HG03565 (cell line): ENCODE measurements at regions not wholly inside any gene's neighbourhood (a gene's known extent, or its start where the extent isn't known, plus 50 kb on each side); places are given as distances from the start of the nearest gene placed in this dataset.
"Not testable (repeated sequence)": the region's sequence is repeated elsewhere in the genome, so short reads cannot be mapped to it uniquely, and the experiment has no call there.

Experiments used
- ATAC-seq: cut with Tn5 transposase; IDR thresholded peaks from one replicate; pipeline ENCODE4 v1.9.1; 2021; ENCODE audit warnings: mild to moderate bottlenecking, moderate library complexity; ENCODE audit not compliant: unreplicated experiment

DNA sequence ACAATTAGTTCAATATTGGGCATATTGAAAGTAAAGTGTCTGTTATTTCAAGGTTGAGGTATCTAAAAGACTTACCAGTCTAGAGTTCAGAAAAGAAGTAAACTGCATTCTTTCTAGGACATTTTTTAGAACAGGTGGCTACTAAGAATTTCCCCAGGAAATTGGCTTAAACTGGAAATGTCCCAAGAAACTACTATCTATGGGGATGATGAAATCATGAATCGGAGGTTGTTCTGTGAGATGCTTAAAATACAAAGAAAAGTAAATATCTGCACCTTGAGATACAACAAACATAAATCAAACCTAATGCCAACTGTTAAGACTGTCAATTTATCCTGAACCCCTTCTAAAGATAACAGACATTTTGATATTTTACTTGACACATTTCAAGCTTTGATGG, 226.5 kb upstream of the NREP start:
- ATAC-seq: no peak

DNA sequence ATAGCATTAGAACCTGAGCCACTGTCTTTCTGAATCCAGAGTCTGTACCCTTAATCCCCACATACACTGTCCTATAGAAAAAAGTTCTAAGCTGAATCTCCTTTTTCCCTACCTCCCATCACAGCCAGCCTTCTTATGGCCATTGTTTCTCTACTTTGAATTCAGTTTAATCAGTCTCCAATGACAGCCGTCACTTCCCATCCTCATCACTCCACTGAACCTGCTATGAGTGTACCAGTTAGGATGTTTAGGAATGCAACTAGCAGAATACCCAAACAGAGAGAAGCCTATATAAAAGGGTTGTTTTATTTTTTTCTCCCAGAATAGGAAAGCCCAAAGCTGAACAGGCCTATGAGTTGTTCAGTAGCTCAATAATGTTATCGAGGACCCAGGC, 220.4 kb upstream of the NREP start:
- ATAC-seq: no peak

DNA sequence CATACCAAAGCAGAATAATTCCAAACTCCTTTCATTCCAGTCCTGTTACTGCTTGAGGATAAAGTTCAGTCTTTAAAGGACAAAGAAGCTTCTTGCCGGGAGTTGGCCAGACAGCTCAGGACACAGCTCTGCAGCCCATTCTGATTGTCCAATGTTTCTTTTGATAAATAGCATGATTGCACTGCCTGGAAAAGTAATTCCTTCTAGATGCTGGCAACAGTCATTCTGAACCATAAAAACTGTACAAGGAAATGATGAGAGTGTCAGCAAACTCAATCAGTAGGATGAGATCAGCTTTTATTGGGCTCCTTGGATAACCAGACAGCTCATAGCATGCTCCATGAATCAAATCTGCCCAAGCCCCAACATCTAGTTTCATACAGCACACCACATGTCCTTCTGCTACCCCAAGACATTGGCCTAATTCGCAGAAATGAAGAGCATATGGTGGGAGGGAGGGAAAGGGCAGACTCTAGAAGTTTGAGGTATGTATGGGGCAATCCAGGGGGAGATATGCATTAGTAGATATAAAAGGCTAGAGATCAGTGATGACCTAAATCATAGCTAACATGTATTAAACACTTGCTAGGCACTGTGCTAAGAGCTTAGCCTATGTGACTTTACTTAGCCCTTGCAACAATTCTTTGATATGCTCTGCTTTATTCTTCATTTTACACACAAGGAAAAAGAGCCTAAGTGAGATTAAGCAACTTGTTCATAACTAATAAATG, 219.9 kb upstream of the NREP start:
- ATAC-seq: no peak

DNA sequence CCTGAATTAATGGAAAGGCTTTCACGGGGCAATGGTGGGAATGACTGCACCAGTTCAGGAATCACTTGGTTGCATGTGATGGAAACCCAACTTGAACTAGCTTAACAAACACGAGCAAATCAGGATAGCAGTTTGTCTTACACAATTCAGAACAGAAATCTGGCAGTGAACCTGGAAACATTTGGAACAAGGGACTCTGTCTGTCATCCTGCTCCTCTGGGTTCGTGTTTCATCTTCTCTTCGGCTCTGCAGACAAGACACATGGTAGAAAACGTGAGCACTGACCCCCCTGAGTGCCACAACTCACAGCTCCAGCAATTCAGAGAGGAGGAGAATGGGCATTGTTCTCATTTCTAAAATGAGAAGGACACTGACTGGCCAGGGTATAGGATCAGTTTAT, 218.1 kb upstream of the NREP start:
- ATAC-seq: no peak

DNA sequence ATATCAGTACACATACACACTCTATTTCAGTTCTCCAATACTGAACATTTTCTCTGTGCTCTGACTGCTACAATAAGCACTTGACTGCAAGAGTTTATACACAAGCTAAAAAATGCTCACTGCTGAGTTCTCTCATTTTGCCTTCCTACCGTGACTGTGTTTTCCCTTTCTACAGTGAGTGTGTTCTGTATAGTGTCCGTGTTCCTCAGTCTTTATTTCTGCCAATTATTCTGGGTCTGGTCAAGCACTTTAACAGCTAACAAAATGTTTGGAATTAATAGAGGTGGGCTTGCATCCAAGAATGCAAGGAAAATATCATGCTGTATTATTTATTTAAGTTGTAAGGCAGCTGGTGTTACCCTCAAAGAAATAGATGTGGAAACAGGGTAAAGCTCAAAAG, 217.0 kb upstream of the NREP start:
- ATAC-seq: no peak

DNA sequence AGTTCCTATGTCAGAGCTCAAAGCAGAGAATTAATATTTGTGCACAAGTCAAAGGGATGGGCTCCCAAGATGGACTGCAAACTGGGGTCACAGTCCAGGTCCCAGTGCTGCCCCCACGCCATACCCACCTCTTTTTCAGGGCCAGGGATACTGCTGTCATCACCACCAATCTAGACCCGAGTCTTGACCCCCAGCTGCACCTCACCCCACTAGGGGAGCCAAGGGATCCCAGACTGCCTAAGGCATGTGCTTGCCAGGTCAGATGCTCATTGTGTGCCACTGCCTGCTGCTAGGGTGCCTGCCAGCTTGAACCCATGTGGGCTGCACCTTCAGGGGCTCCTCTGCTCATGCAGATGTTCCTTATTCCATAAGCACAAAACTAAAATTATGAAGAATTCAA, 215.6 kb upstream of the NREP start:
- ATAC-seq: no peak

DNA sequence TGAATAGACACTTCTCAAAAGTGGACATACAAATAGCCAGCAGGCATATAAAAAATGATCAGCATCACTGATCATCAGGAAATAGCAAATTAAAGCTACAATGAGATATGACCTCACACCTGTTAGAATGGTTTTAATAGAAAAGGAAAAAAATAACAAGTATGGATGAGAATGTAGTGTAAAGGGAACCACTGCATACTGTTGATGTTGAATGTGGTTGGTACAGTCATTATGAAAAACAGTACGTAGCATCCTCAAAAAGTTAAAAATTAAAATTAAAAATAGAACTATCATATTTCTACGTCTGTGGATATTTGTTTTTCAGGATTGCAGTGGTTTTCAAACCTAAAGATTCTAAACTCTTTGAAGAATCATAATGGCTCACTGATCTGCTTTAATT, 215.1 kb upstream of the NREP start:
- ATAC-seq: no peak

DNA sequence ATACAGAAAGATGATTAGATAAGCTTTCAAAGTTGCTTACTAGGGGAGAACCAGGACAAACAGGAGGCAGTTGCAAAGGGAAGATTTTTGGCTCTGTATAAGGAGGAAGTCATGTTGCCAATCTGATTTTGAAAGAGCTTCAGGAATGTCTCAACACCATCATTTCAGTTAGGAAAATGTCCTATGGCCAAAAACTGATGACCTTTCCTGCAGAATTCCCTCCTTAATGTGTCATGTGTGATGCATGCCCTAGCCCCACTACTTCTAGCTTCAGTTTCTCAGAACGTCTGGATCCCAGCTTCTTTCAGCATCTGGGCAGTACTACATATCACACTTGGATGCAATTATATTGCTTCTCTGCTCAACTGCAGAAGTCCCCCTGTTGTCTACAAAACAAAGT, 211.5 kb upstream of the NREP start:
- ATAC-seq: no peak

DNA sequence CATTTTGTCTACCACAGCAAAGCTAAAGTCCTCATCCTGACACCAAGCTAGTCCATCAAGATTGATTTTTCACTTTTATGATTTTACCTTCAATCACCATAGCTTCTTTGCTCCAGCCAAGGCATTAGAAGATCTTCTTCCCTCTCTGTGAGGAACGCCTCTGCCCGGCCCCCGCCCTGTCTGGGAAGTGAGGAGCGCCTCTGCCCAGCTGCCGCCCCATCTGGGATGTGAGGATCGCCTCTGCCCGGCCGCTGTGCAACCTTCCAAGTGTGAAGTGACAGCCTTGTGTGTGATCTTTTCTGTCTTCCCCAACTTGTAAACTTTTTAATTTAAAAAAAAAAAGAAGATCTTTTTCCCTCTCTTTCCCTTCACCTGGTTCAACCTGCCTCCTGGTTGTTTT, 210.5 kb upstream of the NREP start:
- ATAC-seq: no peak

DNA sequence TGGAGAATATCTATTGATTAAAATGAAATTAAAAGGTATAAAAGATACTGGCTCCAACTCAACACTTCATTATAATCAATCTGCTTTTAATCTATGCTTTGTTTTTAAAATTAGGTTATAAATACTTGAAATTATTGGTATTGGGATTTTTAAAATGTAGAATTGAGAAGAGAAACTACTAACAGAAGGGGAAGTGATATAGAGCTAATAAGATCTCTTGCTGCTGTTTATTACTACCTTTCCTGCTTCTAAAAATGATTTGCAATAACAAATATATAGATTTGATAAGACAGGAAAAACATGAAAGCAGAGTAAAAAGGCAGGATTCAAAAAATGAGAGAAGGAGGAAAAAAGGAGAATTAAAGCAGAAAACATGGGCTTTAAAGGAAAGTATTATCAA, 209.3 kb upstream of the NREP start:
- no peak for ATAC-seq

DNA sequence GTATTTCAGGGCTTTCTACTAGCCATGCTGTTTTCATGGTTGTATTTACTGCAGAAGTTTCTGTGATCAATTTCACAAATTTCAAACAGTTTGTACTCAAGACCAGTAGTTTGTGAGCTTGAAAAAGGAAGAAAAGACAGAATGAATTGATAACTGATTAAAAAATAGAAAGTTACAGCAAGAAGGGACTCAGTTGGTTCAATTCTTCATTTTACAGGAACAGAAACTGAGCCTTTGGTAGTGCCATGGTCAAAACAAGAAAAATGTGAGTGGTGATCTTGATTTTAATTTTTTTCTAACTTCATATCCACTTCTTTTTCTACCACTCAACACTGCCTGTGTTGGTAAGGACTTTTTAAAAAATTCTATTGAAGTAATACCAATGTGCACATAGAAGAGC, 206.6 kb upstream of the NREP start:
- no peak for ATAC-seq

DNA sequence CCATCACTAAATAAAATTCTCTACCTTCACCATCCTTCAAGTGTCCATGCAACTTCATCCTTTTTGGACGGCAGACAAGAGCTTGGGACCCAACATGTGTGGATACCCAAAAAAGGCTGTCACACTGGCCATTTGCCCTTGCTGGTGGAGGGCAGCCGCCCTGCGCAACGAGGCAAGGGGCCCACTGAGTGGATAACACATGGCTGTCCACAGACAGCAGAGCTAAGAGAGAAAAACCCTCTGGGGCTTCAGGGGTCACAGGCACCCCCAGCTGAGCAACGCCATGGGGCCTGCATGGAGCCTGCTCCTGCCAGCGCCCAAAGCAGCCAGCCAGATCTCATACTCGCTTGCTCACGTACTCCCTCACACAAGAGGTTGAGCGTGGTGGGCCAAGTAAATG, 205.9 kb upstream of the NREP start:
- no peak for ATAC-seq

DNA sequence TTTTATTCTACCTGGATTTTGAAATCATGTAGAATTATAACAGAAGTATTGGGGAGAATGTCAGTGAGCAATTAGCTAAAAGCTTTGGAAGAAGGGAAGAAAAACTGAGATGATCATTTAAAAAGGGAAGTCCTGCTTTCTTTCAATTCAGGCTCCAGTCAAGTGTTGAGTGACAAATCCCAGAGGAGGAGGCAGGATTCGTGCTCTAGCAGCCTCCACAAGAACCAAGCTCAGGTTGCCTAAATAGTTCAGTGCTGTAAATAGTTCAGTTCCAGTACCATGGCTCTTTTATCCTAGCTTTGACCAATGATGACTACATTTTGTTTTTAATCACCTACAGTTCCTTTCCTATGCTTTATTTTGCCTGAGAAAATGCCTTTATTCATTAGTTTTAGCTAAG, 204.9 kb upstream of the NREP start:
- ATAC-seq: no peak

DNA sequence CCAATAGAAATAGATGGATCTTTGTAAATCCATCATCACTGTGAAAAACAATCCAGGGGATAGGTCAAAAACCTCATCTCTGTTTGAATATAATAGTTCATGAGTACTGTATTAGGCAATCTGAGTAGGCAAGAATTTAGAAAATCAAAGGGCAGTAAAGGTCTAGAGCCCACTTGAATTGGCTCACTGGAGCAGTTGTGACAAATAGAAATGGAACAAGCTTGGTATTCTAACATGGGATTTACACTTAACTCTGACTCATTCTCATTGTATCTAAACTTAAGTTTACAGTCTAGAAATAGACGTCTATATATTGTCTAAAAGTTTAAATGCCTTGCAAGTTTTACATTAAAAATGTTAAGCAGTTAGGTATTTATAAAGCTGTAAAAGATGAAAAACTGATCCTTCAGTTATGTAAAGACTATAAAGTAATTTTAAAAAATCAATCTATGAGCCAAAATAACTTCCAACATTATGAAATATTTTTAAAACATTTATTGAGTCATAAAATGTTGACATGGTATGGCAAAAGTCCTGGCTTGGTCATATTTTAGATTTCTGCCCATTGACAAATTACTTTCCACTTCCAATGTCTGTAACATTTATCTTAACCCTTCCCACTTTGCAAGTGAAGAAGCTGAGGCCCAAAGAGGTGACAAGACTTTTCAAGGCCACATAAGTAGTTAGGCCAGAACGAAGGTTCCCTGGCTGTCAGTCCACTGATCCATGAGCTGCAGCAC, 203.7 kb upstream of the NREP start:
- no peak for ATAC-seq

DNA sequence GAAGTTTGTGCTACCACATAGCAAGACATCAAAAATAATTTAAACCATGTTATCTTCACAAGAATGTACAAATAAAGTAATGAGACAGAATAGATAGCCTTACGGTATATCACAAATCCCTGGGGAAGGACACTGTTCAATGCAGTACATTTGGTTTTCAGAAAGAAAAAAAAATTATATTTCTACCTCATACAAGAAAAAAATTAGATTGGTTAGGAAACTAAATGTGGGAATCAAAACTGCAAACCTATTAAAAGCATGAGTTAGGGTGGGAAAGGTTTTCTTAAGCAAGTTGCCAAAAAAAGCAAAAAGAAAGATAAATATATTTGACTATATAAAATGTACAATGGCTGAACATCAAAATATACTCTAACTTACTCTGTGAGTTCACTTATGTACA, 201.9 kb upstream of the NREP start:
- ATAC-seq: no peak

DNA sequence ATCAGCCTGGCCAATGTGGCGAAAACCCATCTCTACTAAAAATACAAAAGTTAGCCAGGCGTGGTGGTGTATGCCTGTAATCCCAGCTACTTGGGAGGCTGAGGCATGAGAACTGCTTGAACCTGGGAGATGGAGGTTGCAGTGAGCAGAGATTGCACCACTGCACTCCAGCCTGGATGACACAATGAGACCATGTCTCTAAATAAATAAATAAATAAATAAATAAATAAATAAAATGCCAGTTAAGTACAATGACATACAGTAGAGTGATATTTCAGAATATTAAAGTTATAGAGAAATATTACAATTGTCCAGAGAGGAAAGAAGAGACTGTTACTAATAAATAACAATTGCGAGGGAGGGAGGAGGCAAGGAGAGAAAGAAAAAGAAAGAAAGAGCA, 199.8 kb upstream of the NREP start:
- not testable (repeated sequence) for ATAC-seq

DNA sequence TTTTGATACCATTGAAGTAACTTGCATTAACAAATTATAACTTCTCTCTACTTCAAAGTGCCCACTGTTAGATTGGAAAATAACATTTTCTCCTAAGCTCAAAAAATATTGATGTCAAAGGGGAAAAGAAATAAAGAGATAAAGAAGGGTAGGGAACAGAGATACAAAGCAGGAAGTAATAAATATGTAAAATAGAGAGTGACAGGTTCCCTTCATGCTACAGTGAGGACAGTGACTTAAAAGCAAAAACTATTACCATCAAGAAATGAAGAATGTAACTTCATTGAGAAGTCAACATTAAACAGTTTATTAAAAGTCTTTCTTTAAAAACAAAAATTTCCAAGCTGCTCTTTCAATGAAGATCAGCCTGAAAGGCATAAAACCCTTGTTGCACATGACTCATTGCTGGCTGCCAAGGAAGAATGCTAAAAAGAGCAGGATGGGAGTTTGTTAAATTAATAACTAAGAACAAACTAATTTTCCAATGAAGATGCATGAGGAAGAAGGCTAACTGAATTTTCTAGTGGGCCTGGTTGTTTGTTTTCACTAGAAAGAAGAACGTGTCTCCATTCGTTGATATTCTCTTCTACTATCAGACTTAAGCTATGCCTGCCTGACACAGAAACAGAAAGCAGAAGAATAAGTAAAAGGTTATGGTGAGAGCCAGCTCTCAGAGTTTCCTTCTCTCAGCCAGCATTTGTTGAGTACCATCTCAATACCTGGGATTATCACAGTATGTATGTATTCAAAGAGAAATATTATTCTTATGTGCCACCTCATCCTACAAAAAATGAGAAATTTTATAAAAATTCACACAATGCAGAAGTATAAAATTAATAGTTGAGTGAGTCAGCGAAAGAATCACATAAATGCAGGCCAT, 197.8 kb upstream of the NREP start:
- ATAC-seq: no peak

DNA sequence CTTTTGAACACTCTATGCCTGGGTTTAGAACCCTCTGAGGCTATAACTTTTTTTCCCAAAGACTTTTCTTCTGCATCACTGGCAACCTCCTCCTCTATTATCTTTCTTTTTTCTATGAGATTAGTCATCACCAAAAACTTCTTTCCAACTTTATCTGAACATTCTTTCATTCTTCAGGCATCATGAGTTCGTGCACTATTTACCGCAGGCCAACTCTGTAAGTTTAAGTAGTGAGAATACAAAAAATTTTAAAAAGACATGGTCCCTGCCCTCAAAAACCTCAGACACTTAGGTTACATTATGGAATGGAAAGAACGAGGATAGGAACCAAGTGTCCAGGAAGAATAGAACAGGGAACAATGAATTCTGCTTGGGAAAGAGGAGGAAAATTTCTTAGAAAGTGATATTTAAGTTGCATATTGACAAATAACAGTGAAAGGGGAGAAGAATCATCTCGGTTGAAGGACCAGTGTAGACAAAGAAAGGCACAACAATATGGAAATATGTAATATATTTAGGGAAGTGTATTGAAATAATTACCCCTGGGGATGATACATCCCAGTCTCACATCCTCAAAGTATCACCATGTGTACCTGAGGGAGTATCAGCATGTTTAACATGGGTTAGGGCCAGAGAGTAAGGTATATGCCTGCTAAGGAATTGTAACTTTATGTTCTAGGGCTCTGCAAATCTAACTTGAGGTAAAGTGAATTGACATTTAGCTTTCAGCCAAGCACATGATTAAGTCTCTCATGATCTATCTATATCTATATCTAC, 196.5 kb upstream of the NREP start:
- ATAC-seq: no peak

DNA sequence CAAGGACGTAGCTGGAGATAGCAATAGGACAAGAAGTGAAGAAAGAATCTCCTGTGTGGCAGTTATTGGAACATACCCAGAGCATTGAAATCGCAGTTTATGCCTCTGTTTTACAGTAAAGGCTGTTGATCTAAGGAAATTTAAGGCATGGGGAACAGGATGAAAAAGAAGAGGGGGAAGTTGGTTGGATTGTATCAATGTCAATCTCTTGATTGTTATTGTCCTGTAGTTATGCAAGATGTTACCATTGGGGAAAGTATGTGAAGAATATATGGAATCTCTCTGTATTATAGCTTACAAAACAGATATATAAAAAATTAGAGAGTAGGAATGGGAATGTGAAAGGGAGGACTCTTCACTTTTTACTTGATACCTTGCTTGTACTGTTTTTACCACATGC, 195.6 kb upstream of the NREP start:
- no peak for ATAC-seq

DNA sequence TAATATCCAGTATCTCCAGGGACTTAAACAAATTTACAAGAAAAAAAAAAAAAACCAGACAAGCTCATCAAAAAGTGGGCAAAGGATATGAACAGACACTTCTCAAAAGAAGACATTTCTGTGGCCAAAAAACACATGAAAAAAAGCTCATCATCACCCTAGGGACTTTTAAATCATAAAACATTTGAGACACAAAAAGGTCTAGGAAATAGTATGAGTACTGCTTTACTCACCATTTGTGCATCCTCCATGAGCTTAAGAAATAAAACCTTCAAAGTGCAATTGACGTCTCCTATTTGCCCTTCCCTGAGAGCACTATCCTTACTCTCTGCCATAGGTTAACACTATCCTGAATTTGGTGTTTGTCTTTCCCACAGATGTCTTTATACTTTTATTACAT, 193.7 kb upstream of the NREP start:
- ATAC-seq: no peak
